G401.6 (cell line): ENCODE measurements at regions not wholly inside any gene's neighbourhood (a gene's known extent, or its start where the extent isn't known, plus 50 kb on each side); places are given as distances from the start of the nearest gene placed in this dataset.
"Not testable (repeated sequence)": the region's sequence is repeated elsewhere in the genome, so short reads cannot be mapped to it uniquely, and the experiment has no call there.

Experiments
- FAIRE-seq: peaks from 2 replicates; lab custom pipeline; 2012; peaks lifted over from hg19 to GRCh38; lab: Jason Lieb, UNC

DNA sequence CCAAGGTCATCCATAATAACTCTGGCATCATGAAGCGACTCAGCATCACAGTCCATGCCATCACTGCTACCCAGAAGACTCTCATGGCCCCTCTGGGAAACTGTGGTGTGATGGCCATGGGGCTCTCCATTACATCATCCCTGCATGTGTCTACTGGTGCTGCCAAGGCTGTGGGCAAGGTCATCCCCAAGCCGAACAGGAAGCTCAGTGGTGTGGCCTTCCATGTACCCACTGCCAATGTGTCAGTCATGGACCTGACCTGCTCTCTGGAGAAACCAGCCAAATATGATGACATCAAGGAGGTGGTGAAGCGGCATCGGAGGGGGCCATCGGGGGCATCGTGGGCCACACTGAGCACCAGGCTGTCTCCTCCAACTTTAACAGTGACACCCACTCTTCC, 65.1 kb upstream of the ARHGAP29 start:
- FAIRE-seq = no peak

DNA sequence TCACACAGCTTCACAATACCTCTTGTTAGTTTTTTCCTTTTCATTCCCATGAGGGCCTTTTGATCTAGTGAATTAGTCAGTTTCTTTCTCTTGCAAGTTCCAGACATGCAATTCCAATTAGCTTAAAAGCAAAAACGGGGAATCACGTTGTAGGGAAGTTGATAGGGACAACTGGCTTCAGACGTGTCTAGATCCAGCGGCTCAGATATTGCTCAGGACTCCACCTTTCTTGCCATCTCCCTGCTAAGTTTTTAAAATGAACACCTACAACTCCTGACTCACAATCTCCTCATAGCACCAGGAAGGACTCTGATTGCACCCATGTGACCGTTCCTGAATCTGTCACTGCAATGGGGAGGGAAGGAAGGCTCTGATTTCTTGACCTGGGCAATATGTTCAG, 63.8 kb upstream of the ARHGAP29 start:
- no peak for FAIRE-seq

DNA sequence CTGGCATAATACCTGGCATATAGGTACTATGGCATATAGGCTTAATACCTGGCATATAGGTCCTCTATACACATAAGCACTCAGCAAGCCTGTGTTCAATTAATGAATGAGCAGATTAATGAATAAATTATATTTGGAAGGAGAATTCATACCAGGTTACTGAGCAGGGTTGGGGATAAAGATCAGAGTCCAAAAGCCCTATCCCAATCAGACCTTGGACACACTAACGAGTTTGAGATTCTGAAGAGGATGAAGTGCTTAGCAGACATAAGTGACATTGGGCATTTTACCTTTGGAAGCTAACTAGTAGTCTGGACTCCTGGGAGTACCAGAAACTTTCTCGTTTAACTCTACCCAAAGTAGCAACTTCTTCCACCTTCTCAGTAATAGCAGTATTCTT, 63.3 kb upstream of the ARHGAP29 start:
- FAIRE-seq = no peak

DNA sequence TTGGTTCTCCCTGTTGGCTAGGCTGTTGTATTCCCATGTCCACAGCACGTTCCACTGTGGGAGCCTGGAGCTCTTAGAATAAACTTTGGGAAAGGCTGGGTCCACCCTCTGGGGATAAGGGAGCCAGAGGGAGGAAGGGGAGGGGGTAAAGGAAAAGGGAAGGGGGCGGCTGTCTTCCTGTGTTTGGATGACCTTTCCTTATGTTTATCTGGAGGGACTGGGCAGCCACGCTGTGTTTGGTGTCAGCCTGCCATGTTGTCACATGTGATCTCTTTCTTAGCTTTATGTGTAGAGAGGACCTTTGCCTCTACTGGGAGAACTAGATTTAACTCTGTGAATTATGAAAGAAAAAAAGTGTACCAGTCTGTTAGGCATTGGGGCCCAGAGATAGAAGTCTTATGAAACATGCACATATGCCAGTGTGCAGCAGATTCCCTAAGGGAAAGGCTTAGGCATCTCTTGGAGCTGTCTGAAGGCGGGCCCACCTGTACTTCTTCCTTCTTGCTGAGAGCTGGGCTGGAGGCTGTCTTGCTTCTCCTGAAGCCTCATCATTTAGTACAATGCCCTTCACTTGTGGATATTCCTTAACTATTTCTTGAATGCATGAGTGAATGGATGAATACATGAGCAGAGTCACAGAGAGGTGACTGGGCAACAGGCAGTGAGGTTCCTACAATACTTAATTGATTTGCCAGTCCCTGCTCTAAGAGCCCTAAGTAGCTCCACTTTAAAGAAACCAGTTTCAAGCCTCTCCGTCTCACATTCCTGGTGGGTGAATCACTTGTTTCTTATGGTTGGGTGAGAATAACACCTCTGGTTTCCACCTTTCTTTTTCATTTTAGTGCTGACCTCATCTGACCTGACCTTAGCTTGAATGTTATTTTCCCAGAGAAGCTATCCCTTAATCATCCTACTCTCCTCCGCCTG, 62.5 kb upstream of the ARHGAP29 start:
- FAIRE-seq = no peak

DNA sequence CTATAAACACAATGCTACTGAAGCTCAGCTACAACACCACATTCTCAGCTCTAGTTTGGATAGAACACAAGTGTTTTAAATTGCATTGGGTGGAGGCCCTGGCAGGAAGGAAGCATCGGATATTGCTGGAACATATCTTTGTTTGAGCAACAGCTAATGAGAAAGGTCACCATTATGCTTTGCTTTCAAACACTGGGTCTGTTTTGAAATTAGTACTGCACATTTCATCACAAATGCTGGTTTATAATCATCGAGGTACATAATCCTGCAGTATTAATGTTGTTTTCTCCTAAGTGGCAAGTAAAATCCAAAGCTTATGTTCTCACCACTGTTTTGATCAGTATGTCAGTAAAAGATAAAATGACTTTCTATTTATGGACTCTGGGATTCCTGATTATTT, 61.5 kb upstream of the ARHGAP29 start:
- no peak for FAIRE-seq

DNA sequence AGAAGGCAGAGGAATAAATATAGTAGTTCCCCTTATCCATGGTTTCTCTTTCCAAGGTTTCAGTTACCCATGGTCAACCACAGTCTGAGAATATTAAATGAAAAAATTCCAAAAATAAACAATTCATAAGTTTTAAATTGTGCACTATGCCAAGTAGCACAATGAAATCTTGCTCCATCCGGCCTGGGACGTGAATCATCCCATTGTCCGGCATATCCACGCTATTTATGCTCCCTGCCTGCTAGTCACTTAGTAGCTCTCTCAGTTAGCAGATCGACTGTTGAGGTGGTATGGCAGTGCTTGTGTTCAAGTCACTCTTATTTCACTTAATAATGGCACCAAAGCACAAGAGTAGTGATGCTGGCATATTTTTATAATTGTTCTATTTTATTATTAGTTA, 58.6 kb upstream of the ARHGAP29 start:
- FAIRE-seq = no peak

DNA sequence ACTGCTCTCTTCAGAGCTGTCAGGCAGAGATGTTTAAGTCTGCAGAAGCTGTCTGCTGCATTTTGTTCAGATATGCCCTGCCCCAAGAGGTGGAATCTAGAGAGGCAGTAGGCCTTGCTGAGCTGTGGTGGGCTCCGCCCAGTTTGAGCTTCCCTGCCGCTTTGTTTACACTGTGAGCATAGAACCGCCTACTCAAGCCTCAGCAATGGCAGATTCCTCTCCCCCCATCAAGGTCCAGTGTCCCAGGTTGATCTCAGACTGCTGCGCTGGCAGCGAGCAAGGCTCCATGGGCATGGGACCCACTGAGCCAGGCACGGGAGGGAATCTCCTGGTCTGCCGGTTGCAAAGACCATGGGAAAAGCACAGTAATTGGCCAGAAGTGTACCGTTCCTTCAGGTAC, 55.6 kb upstream of the ARHGAP29 start:
- not testable (repeated sequence) for FAIRE-seq

DNA sequence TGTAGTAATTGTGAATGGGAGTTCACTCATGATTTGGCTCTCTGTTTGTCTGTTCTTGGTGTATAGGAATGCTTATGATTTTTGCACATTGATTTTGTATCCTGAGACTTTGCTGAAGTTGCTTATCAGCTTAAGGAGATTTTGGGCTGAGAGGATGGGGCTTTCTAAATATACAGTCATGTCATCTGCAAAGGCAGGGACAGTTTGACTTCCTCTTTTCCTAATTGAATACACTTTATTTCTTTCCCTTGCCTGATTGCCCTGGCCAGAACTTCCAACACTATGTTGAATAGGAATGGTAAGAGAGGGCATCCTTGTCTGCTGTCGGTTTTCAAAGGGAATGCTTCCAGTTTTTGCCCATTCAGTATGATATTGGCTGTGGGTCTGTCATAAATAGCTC, 51.9 kb upstream of the ARHGAP29 start:
- not testable (repeated sequence) for FAIRE-seq
